HCT116 (cell line): ENCODE measurements at regions not wholly inside any gene's neighbourhood (a gene's known extent, or its start where the extent isn't known, plus 50 kb on each side); places are given as distances from the start of the nearest gene placed in this dataset.

Experiments used
- ATAC-seq: fragments of 200-7000 bp; cut with Tn5 transposase; 2 replicates; pipeline ENCODE4 v1.9.1; 2020; ENCODE audit warnings: mild to moderate bottlenecking, moderate library complexity
- BruUV-seq: library from RNA; stranded (reverse); fragments of 400-500 nt; replicated peaks from 2 replicates; lab custom pipeline; 2021; lab: Mats Ljungman, UMichigan
- CTCF ChIA-PET: fragments of 300-600 bp; sonication (Branson Sonifier 250); formaldehyde crosslinking; loops from one replicate; lab custom pipeline; 2021; ENCODE audit warnings: antibody characterized with exemption; lab: Charles Lee
- POLR2A ChIA-PET: fragments of 300-600, 350-600 bp; sonication (Branson Sonifier 250); formaldehyde crosslinking; loops from one replicate; lab custom pipeline; 2021; ENCODE audit warnings: antibody characterized with exemption; lab: Charles Lee
- RAD21 ChIA-PET, 2 experiments: fragments of 300-600 bp; sonication (Branson Sonifier 250); formaldehyde crosslinking; loops; one replicate each; lab custom pipeline; 2023; ENCODE audit warnings: low total read pairs in 2 of 2; ENCODE audit not compliant: uncharacterized antibody in 2 of 2, unreplicated experiment in 2 of 2, low non-redundant PET in 1 of 2; lab: Charles Lee
- DNase-seq: peaks from one replicate; pipeline ENCODE4 v3.0.0-alpha.2; 2010; ENCODE audit warnings: low read depth, low spot score
- H2AFZ ChIP-seq: fragments of 200-600 bp; shearing (Covaris generic), sonication (generic); 2 replicates; pipeline ENCODE4 v1.6.1; 2017; ENCODE audit warnings: low read depth, mixed run types, mixed read lengths, antibody characterized with exemption, low read length; ENCODE audit not compliant: poor library complexity, severe bottlenecking
- H3K27ac ChIP-seq: 2 replicates; pipeline ENCODE4 v1.5.1; 2012; ENCODE audit warnings: low read depth, low read length
- H3K27me3 ChIP-seq: fragments of 200-600 bp; sonication (generic); 2 replicates; pipeline ENCODE4 v1.6.1; 2016; ENCODE audit warnings: mixed run types, low read length, mixed read lengths; ENCODE audit not compliant: insufficient read depth
- H3K36me3 ChIP-seq, 2 experiments: fragments of 200-500 bp in 1 of 2; fragments of 200-600 bp in 1 of 2; sonication (Bioruptor generic) in 1 of 2; sonication (generic) in 1 of 2; 2 replicates each; pipeline versions ENCODE4 v1.5.1 to v1.6.1; 2014 to 2016; ENCODE audit warnings: low read length in 2 of 2, inconsistent platforms in 1 of 2, mixed read lengths in 1 of 2, mixed run types in 1 of 2; ENCODE audit not compliant: insufficient read depth in 2 of 2, control insufficient read depth in 1 of 2
- H3K4me1 ChIP-seq, 2 experiments: fragments of 200-600 bp in 1 of 2; sonication (generic) in 1 of 2; 2 replicates each; pipeline versions ENCODE4 v1.5.1 to v1.6.1; 2012 to 2017; ENCODE audit warnings: low read length in 2 of 2, inconsistent platforms in 1 of 2, mild to moderate bottlenecking in 1 of 2, mixed read lengths in 1 of 2, mixed run types in 1 of 2, moderate library complexity in 1 of 2; ENCODE audit not compliant: insufficient read depth in 2 of 2, control insufficient read depth in 1 of 2
- H3K4me2 ChIP-seq: fragments of 200-600 bp; sonication (generic); 2 replicates; pipeline ENCODE4 v1.6.1; 2017; ENCODE audit warnings: mixed run types, low read length, mixed read lengths
- H3K4me3 ChIP-seq, 2 experiments: fragments of 200-600 bp in 1 of 2; sonication (generic) in 1 of 2; replicated peaks in 1 of 2; 2 replicates each; pipeline ENCODE4 v1.5.1; 2011 to 2016; ENCODE audit warnings: low read length in 2 of 2, control low read depth in 1 of 2, low read depth in 1 of 2, mild to moderate bottlenecking in 1 of 2, mixed read lengths in 1 of 2, mixed run types in 1 of 2
- H3K79me2 ChIP-seq: fragments of 200-600 bp; sonication (generic); 2 replicates; pipeline ENCODE4 v1.6.1; 2017; ENCODE audit warnings: mild to moderate bottlenecking, mixed run types, low read length, moderate library complexity, mixed read lengths; ENCODE audit not compliant: insufficient read depth
- H3K9ac ChIP-seq: fragments of 200-600 bp; sonication (generic); 2 replicates; pipeline ENCODE4 v1.6.1; 2016; ENCODE audit warnings: low read length, mixed read lengths
- H3K9me2 ChIP-seq: fragments of 200-600 bp; sonication (generic), shearing (Covaris generic); 2 replicates; pipeline ENCODE4 v1.6.1; 2017; ENCODE audit warnings: mixed run types, mild to moderate bottlenecking, moderate library complexity; ENCODE audit not compliant: insufficient read depth
- H3K9me3 ChIP-seq, 2 experiments: fragments of 200-500 bp in 1 of 2; fragments of 200-600 bp in 1 of 2; sonication (Bioruptor generic) in 1 of 2; sonication (generic) in 1 of 2; 2 replicates each; pipeline ENCODE4 v1.6.1; 2014 to 2017; ENCODE audit warnings: low read length in 2 of 2, mixed read lengths in 2 of 2, inconsistent platforms in 1 of 2, low read depth in 1 of 2, mild to moderate bottlenecking in 1 of 2, mixed run types in 1 of 2, moderate library complexity in 1 of 2; ENCODE audit not compliant: control insufficient read depth in 1 of 2, insufficient read depth in 1 of 2
- H4K20me1 ChIP-seq: fragments of 200-600 bp; sonication (generic), shearing (Covaris generic); 2 replicates; pipeline ENCODE4 v1.6.1; 2017; ENCODE audit warnings: mixed run types, mild to moderate bottlenecking, moderate library complexity; ENCODE audit not compliant: insufficient read depth
- ELF1 ChIP-seq: IDR thresholded peaks from 2 replicates; pipeline ENCODE4 v1.6.1; 2012; ENCODE audit warnings: low read depth, borderline replicate concordance
- EZH2 ChIP-seq: fragments of 200-600 bp; sonication (generic); IDR thresholded peaks from 2 replicates; pipeline ENCODE4 v1.6.1; 2017; ENCODE audit warnings: antibody characterized with exemption, mixed run types
- FOSL1 ChIP-seq: IDR thresholded peaks from 2 replicates; pipeline ENCODE4 v1.6.1; 2012; ENCODE audit warnings: low read depth
- JUND ChIP-seq: IDR thresholded peaks from 2 replicates; pipeline ENCODE4 v1.6.1; 2012
- MAX ChIP-seq: IDR thresholded peaks from 2 replicates; pipeline ENCODE4 v1.6.1; 2012
- POLR2A ChIP-seq: IDR thresholded peaks from 2 replicates; pipeline ENCODE4 v1.7.0; 2011; ENCODE audit warnings: borderline replicate concordance; ENCODE audit not compliant: insufficient read depth, insufficient read length; ENCODE audit errors: extremely low read depth
- POLR2AphosphoS5 ChIP-seq: IDR thresholded peaks from 2 replicates; pipeline ENCODE4 v1.6.1; 2011; ENCODE audit warnings: mild to moderate bottlenecking, low read depth, low read length, moderate library complexity
- RAD21 ChIP-seq: IDR thresholded peaks from 2 replicates; pipeline ENCODE4 v1.6.1; 2012; ENCODE audit warnings: low read depth, mild to moderate bottlenecking
- SIN3A ChIP-seq: IDR thresholded peaks from 2 replicates; pipeline ENCODE4 v1.6.1; 2012; ENCODE audit warnings: low read depth
- SP1 ChIP-seq: IDR thresholded peaks from 2 replicates; pipeline ENCODE4 v1.6.1; 2012; ENCODE audit warnings: low read depth
- SRF ChIP-seq: IDR thresholded peaks from 2 replicates; pipeline ENCODE4 v1.6.1; 2012; ENCODE audit warnings: low read depth
- YY1 ChIP-seq: IDR thresholded peaks from 2 replicates; pipeline ENCODE4 v1.6.1; 2011; ENCODE audit warnings: low read length, low read depth, moderate library complexity, mild to moderate bottlenecking; ENCODE audit not compliant: insufficient replicate concordance; ENCODE audit errors: extremely low read depth
- intact Hi-C: fragments of 100-400 bp; cut with micrococcal nuclease; formaldehyde crosslinking; loops from 2 replicates; pipeline ENCODE4 v1.10.0; 2022
- TF ChIP-seq, protein P1 (sequence below): IDR thresholded peaks from 2 replicates; pipeline ENCODE4 v1.6.1; 2012; ENCODE audit warnings: low read depth

GRCh38 chr13:69648340-69649062 is 459.1 kb upstream of the ATXN8OS start:
- ChIA-PET RAD21 (no interaction called here), POLR2A (no interaction called here), CTCF (no interaction called here)
- ATAC-seq, result no peak
- no peaks in the 10 kb centered on the region for H3K79me2 ChIP-seq
- no peak overlapping the region for H3K27ac ChIP-seq
- BruUV-seq, result no TSS peak
- no peaks in the 10 kb centered on the region for H4K20me1 ChIP-seq
- no peak overlapping the region for H3K4me3 ChIP-seq
- H3K36me3 ChIP-seq, result no peaks in the 10 kb centered on the region
- no peak for TF ChIP-seq YY1
- TF ChIP-seq EZH2, result no peak
- TF ChIP-seq, protein P1, sequence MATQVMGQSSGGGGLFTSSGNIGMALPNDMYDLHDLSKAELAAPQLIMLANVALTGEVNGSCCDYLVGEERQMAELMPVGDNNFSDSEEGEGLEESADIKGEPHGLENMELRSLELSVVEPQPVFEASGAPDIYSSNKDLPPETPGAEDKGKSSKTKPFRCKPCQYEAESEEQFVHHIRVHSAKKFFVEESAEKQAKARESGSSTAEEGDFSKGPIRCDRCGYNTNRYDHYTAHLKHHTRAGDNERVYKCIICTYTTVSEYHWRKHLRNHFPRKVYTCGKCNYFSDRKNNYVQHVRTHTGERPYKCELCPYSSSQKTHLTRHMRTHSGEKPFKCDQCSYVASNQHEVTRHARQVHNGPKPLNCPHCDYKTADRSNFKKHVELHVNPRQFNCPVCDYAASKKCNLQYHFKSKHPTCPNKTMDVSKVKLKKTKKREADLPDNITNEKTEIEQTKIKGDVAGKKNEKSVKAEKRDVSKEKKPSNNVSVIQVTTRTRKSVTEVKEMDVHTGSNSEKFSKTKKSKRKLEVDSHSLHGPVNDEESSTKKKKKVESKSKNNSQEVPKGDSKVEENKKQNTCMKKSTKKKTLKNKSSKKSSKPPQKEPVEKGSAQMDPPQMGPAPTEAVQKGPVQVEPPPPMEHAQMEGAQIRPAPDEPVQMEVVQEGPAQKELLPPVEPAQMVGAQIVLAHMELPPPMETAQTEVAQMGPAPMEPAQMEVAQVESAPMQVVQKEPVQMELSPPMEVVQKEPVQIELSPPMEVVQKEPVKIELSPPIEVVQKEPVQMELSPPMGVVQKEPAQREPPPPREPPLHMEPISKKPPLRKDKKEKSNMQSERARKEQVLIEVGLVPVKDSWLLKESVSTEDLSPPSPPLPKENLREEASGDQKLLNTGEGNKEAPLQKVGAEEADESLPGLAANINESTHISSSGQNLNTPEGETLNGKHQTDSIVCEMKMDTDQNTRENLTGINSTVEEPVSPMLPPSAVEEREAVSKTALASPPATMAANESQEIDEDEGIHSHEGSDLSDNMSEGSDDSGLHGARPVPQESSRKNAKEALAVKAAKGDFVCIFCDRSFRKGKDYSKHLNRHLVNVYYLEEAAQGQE, result no peak
- TF ChIP-seq SIN3A, result no peak
- no peak for TF ChIP-seq POLR2A
- no peak for TF ChIP-seq POLR2AphosphoS5
- TF ChIP-seq MAX, result no peak
- TF ChIP-seq ELF1, result no peak
- no peak for TF ChIP-seq RAD21
- TF ChIP-seq SRF, result no peak
- no peak for TF ChIP-seq SP1
- no peak for TF ChIP-seq FOSL1
- TF ChIP-seq JUND, result no peak
- H3K4me1 ChIP-seq, result no peaks in the 10 kb centered on the region
- H3K4me2 ChIP-seq, result no peak overlapping the region
- DNase-seq, result no peak
- no peaks in the 10 kb centered on the region for H3K9me2 ChIP-seq
- intact Hi-C loops, result no loop called here
- H2AFZ ChIP-seq, result no peak overlapping the region
- H3K27me3 ChIP-seq, result no peaks in the 10 kb centered on the region
- H3K9ac ChIP-seq, result no peak overlapping the region
- peaks cover 3 to 4% of the 10 kb centered on the region in 2 experiments; a peak in 2 of 4 replicates for H3K9me3 ChIP-seq
